B cell (primary cell): ENCODE measurements at regions not wholly inside any gene's neighbourhood (a gene's known extent, or its start where the extent isn't known, plus 50 kb on each side); places are given as distances from the start of the nearest gene placed in this dataset.

Experiments used
- CTCF ChIP-seq: fragments of 200-600 bp; IDR thresholded peaks from one replicate; pipeline ENCODE4 v1.8.0; 2022; ENCODE audit warnings: antibody characterized with exemption, mild to moderate bottlenecking
- EZH2 ChIP-seq: IDR thresholded peaks from 2 replicates; pipeline ENCODE4 v1.6.1; 2012; ENCODE audit warnings: borderline replicate concordance, low read depth, mild to moderate bottlenecking, moderate library complexity, low read length; ENCODE audit not compliant: insufficient read depth, poor library complexity, severe bottlenecking

- TF ChIP-seq CTCF (no peak), EZH2 (no peak)
These were observed 66.7 kb upstream of the ZNF217 start for GRCh38 chr20:53660078-53660909.
